Glutamatergic neuron (in vitro differentiated cells): ENCODE measurements at regions not wholly inside any gene's neighbourhood (a gene's known extent, or its start where the extent isn't known, plus 50 kb on each side); places are given as distances from the start of the nearest gene placed in this dataset.
"Not testable (repeated sequence)": the region's sequence is repeated elsewhere in the genome, so short reads cannot be mapped to it uniquely, and the experiment has no call there.

ENCODE experiments used
- DNase-seq: peaks from one replicate; pipeline ENCODE4 v3.0.0; 2022
- H3K27ac Mint-ChIP-seq: one replicate; pipeline ENCODE4 v1.8.0; 2020; ENCODE audit warnings: mild to moderate bottlenecking, mixed read lengths, inconsistent platforms; ENCODE audit not compliant: unreplicated experiment
- H3K27me3 Mint-ChIP-seq: one replicate; pipeline ENCODE4 v1.8.0; 2020; ENCODE audit warnings: mild to moderate bottlenecking, moderate library complexity, mixed read lengths, inconsistent platforms; ENCODE audit not compliant: unreplicated experiment
- H3K36me3 Mint-ChIP-seq: one replicate; pipeline ENCODE4 v1.8.0; 2020; ENCODE audit warnings: mild to moderate bottlenecking, mixed read lengths, inconsistent platforms; ENCODE audit not compliant: unreplicated experiment
- H3K4me1 Mint-ChIP-seq: one replicate; pipeline ENCODE4 v1.8.0; 2020; ENCODE audit warnings: mild to moderate bottlenecking, low read depth, mixed read lengths, inconsistent platforms; ENCODE audit not compliant: unreplicated experiment
- H3K4me3 Mint-ChIP-seq: one replicate; pipeline ENCODE4 v1.8.0; 2020; ENCODE audit warnings: mild to moderate bottlenecking, mixed read lengths, inconsistent platforms; ENCODE audit not compliant: unreplicated experiment
- H3K9me3 Mint-ChIP-seq: one replicate; pipeline ENCODE4 v1.8.0; 2020; ENCODE audit warnings: mild to moderate bottlenecking, moderate library complexity, mixed read lengths, inconsistent platforms; ENCODE audit not compliant: unreplicated experiment
- CTCF ChIP-seq: fragments of 200-600 bp; sonication (generic); IDR thresholded peaks from one replicate; pipeline ENCODE4 v1.5.0; 2021; ENCODE audit not compliant: partially characterized antibody, unreplicated experiment

- Mint-ChIP-seq H3K36me3 (no peaks in the 10 kb centered on the region), H3K4me3 (no peak overlapping the region), H3K9me3 (no peaks in the 10 kb centered on the region), H3K27me3 (no peaks in the 10 kb centered on the region), H3K27ac (no peak overlapping the region), H3K4me1 (no peaks in the 10 kb centered on the region)
- DNase-seq = no peak
- no peak for TF ChIP-seq CTCF
These were observed 122.0 kb downstream of the GLUD2 start for GRCh38 chrX:121169099-121170035.

DNA sequence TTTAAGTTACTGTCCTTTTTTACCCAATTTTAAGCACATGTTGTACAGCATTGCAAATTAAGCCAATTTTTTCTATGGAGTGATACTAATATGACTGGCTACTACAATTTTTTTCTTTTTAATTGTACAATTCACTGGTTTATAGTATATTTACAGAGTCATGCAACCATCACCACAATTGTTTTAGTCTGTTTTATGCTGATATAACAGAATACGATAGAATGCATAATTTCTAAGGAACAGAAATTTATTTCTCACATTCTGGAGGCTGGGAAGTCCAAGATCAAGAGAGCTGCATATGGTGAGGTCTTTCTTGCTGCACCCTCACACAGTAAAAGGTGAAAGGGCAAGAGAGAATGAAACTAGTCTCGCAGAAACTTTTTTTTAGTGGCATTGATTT, 125.3 kb downstream of the GLUD2 start:
- no peak for TF ChIP-seq CTCF
- Mint-ChIP-seq H3K4me1 (no peaks in the 10 kb centered on the region), H3K27me3 (no peaks in the 10 kb centered on the region), H3K27ac (no peak overlapping the region), H3K36me3 (no peaks in the 10 kb centered on the region), H3K4me3 (no peak overlapping the region), H3K9me3 (peaks cover 1% of the 10 kb centered on the region)
- no peak for DNase-seq

DNA sequence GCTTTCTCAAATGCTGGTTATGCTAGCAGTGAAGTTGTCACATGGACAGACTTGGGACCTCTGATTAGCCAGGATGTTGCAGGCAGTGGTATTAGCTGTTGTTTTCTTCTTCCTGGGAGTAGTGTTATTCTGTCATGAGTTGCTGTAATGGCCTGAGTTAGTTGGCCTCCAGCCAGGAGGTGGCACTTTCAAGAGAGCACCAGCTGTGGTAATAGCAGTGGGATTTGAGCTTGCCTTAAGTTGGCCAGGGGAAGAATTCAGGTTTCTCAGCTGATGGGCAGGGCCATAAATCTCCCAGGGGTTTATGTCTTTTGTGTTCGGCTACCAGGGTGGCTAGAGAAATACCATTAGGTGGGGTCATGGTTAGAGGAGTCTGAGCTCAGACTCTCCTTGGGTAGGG, 132.6 kb downstream of the GLUD2 start:
- Mint-ChIP-seq H3K36me3 (no peaks in the 10 kb centered on the region), H3K9me3 (peaks cover 4% of the 10 kb centered on the region)

DNA sequence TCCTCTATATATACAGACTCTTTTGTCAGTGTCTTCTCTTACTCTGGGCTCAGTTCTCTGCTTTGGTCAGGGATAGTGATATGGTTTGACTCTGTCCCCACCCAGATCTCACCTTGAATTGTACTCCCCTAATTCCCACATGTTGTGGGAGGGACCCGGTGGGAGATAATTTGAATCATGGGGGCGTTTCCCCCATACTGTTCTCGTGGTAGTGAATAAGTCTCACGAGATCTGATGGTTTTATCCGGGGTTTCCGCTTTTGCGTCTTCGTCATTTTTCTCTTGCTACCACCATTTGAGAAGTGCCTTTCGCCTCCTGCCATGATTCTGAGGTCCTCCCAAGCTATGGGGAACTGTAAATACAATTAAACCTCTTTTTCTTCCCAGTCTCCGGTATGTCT, 144.4 kb downstream of the GLUD2 start:
- Mint-ChIP-seq H3K4me1 (no peaks in the 10 kb centered on the region), H3K36me3 (no peaks in the 10 kb centered on the region), H3K27ac (no peak overlapping the region), H3K9me3 (no peaks in the 10 kb centered on the region), H3K4me3 (no peak overlapping the region), H3K27me3 (no peaks in the 10 kb centered on the region)
- no peak for DNase-seq
- no peak for TF ChIP-seq CTCF

More for the DNA sequence above, 132.6 kb downstream of the GLUD2 start:
- no peaks in the 10 kb centered on the region for H3K27me3 Mint-ChIP-seq
- no peaks in the 10 kb centered on the region for H3K4me1 Mint-ChIP-seq
- TF ChIP-seq CTCF = no peak
- H3K27ac Mint-ChIP-seq = no peak overlapping the region
- no peak overlapping the region for H3K4me3 Mint-ChIP-seq
- DNase-seq = no peak

- Mint-ChIP-seq H3K9me3 (no peaks in the 10 kb centered on the region), H3K4me1 (no peaks in the 10 kb centered on the region), H3K36me3 (no peaks in the 10 kb centered on the region), H3K4me3 (no peak overlapping the region), H3K27me3 (no peaks in the 10 kb centered on the region), H3K27ac (no peak overlapping the region)
- TF ChIP-seq CTCF = no peak
- no peak for DNase-seq
These were observed 148.3 kb downstream of the GLUD2 start for GRCh38 chrX:121195719-121196118.

GRCh38 chrX:121196872-121197444, 149.5 kb downstream of the GLUD2 start:
- H3K4me1 Mint-ChIP-seq, H3K27ac Mint-ChIP-seq, H3K4me3 Mint-ChIP-seq, H3K36me3 Mint-ChIP-seq, H3K9me3 Mint-ChIP-seq, H3K27me3 Mint-ChIP-seq, DNase-seq: not testable (repeated sequence)
